SK-N-SH (cell line): ENCODE measurements at regions not wholly inside any gene's neighbourhood (a gene's known extent, or its start where the extent isn't known, plus 50 kb on each side); places are given as distances from the start of the nearest gene placed in this dataset.
A peak's percentile ranks its signal among the peaks of the same experiment; 100 is the strongest.

Experiments used
- CTCF ChIA-PET: fragments of 300-600, 350-600 bp; formaldehyde crosslinking; extraction: SDS; loops from one replicate; lab custom pipeline; 2021; lab: Yijun Ruan, JAX
- POLR2A ChIA-PET: fragments of 350-600 bp; sonication (Branson Sonifier 250); formaldehyde crosslinking; extraction: SDS; loops from one replicate; lab custom pipeline; 2020; ENCODE audit warnings: antibody characterized with exemption, inconsistent platforms; lab: Yijun Ruan, JAX
- DNase-seq: peaks from one replicate; pipeline ENCODE4 v3.0.0; 2012
- H2AFZ ChIP-seq: fragments of 200-600 bp; sonication (generic); 2 replicates; pipeline ENCODE4 v1.8.1; 2016; ENCODE audit warnings: antibody characterized with exemption, mild to moderate bottlenecking, low read depth
- H3F3A ChIP-seq: fragments of 200-600 bp; sonication (generic); replicated peaks from 2 replicates; pipeline ENCODE3; 2016; ENCODE audit warnings: antibody characterized with exemption, mild to moderate bottlenecking; ENCODE audit not compliant: insufficient read depth
- H3K27ac ChIP-seq, 2 experiments: fragments of 200-500 bp in 1 of 2; fragments of 200-600 bp in 1 of 2; sonication (Bioruptor generic) in 1 of 2; sonication (generic), shearing (Covaris generic) in 1 of 2; 2 replicates each; pipeline versions ENCODE4 v1.5.1 to v1.6.1; 2014 to 2016; ENCODE audit warnings: low read depth in 2 of 2, inconsistent platforms in 1 of 2, low read length in 1 of 2, mild to moderate bottlenecking in 1 of 2, mixed read lengths in 1 of 2
- H3K27me3 ChIP-seq: fragments of 200-600 bp; sonication (generic), shearing (Covaris generic); 2 replicates; pipeline ENCODE4 v1.6.1; 2016; ENCODE audit warnings: mixed run types; ENCODE audit not compliant: insufficient read depth
- H3K36me3 ChIP-seq, 2 experiments: fragments of 200-500 bp in 1 of 2; fragments of 200-600 bp in 1 of 2; sonication (Bioruptor generic) in 1 of 2; sonication (generic) in 1 of 2; replicated peaks in 1 of 2; 2 replicates each; pipeline versions ENCODE3 to v1.5.1; 2014 to 2016; ENCODE audit warnings: low read length in 1 of 2, mild to moderate bottlenecking in 1 of 2; ENCODE audit not compliant: insufficient read depth in 2 of 2, control insufficient read depth in 1 of 2
- H3K4me1 ChIP-seq, 2 experiments: fragments of 200-500 bp in 1 of 2; fragments of 200-600 bp in 1 of 2; sonication (Bioruptor generic) in 1 of 2; sonication (generic), shearing (Covaris generic) in 1 of 2; 2 replicates each; pipeline versions ENCODE4 v1.5.1 to v1.6.1; 2014 to 2016; ENCODE audit warnings: low read depth in 1 of 2, low read length in 1 of 2, mixed run types in 1 of 2; ENCODE audit not compliant: insufficient read depth in 2 of 2, control insufficient read depth in 1 of 2
- H3K4me2 ChIP-seq: fragments of 200-600 bp; sonication (generic), shearing (Covaris generic); 2 replicates; pipeline ENCODE4 v1.6.1; 2017; ENCODE audit warnings: mixed run types
- H3K4me3 ChIP-seq, 2 experiments: fragments of 200-500 bp in 1 of 2; fragments of 200-600 bp in 1 of 2; sonication (Bioruptor generic) in 1 of 2; sonication (generic), shearing (Covaris generic) in 1 of 2; 2 replicates each; pipeline versions ENCODE4 v1.5.1 to v1.8.1; 2014 to 2016; ENCODE audit warnings: low read depth in 2 of 2, inconsistent platforms in 1 of 2, low read length in 1 of 2, mild to moderate bottlenecking in 1 of 2, mixed read lengths in 1 of 2, moderate library complexity in 1 of 2
- H3K79me2 ChIP-seq: fragments of 200-600 bp; sonication (generic); 2 replicates; pipeline ENCODE4 v1.8.1; 2017; ENCODE audit warnings: mild to moderate bottlenecking; ENCODE audit not compliant: insufficient read depth
- H3K9ac ChIP-seq: fragments of 200-600 bp; sonication (generic); 2 replicates; pipeline ENCODE4 v1.6.1; 2017; ENCODE audit warnings: mixed run types
- H3K9me2 ChIP-seq: fragments of 200-600 bp; sonication (generic); 2 replicates; pipeline ENCODE4 v1.6.1; 2017; ENCODE audit warnings: mixed run types
- H3K9me3 ChIP-seq: fragments of 200-600 bp; sonication (generic); 2 replicates; pipeline ENCODE4 v1.6.1; 2017; ENCODE audit warnings: mixed run types, mild to moderate bottlenecking, moderate library complexity
- H4K20me1 ChIP-seq: fragments of 200-600 bp; sonication (generic); 2 replicates; pipeline ENCODE4 v1.6.1; 2017; ENCODE audit warnings: mild to moderate bottlenecking, mixed run types; ENCODE audit not compliant: insufficient read depth
- CHD2 ChIP-seq: fragments of 150-350 bp; IDR thresholded peaks from 2 replicates; pipeline ENCODE4 v1.6.1; 2018; ENCODE audit warnings: low read length; ENCODE audit not compliant: partially characterized antibody
- CTCF ChIP-seq: fragments of 200-600 bp; sonication (generic); IDR thresholded peaks from 2 replicates; pipeline ENCODE4 v1.6.1; 2017; ENCODE audit warnings: antibody characterized with exemption, mild to moderate bottlenecking, moderate library complexity
- FOSL2 ChIP-seq: IDR thresholded peaks from 2 replicates; pipeline ENCODE4 v1.4.0; 2012; ENCODE audit warnings: low read depth, mild to moderate bottlenecking, moderate library complexity, borderline replicate concordance
- GABPA ChIP-seq: IDR thresholded peaks from 2 replicates; pipeline ENCODE4 v1.4.0; 2012; ENCODE audit warnings: low read depth, mild to moderate bottlenecking
- IRF3 ChIP-seq: fragments of 150-350 bp; IDR thresholded peaks from 2 replicates; pipeline ENCODE4 v1.6.1; 2016; ENCODE audit warnings: mild to moderate bottlenecking, low read depth, low read length
- JUND ChIP-seq: IDR thresholded peaks from 2 replicates; pipeline ENCODE4 v1.4.0; 2012
- MAX ChIP-seq: IDR thresholded peaks from 2 replicates; pipeline ENCODE4 v1.4.0; 2012; ENCODE audit warnings: low read depth
- NFIC ChIP-seq: IDR thresholded peaks from 2 replicates; pipeline ENCODE4 v1.4.0; 2012; ENCODE audit warnings: borderline replicate concordance
- RAD21 ChIP-seq: IDR thresholded peaks from 2 replicates; pipeline ENCODE4 v1.6.1; 2012; ENCODE audit warnings: mild to moderate bottlenecking, low read length
- RFX5 ChIP-seq: IDR thresholded peaks from 2 replicates; pipeline ENCODE4 v1.6.1; 2012; ENCODE audit warnings: mild to moderate bottlenecking, improper control_type of control experiment, low read length
- TCF12 ChIP-seq: IDR thresholded peaks from 2 replicates; pipeline ENCODE4 v1.4.0; 2012
- USF2 ChIP-seq: fragments of 150-350 bp; IDR thresholded peaks from 2 replicates; pipeline ENCODE4 v1.6.1; 2017; ENCODE audit warnings: antibody characterized with exemption, low read length, low read depth, borderline replicate concordance
- WGBS: methylation state at CpG from one replicate; pipeline ENCODE4 v1.1.6; 2017; ENCODE audit warnings: low lambda C conversion rate; 5-methylcytosine and 5-hydroxymethylcytosine counted together

GRCh38 chr3:30352410-30353318, 253.7 kb upstream of the TGFBR2 start:
- 100% methylated on average over 1 of the region's 1 CpG for WGBS
- ChIA-PET POLR2A (no interaction called here), CTCF (interaction anchor here (1.1 to 1.3 kb wide), 2 partner anchors 12 to 33 kb away, joined by 4 read pairs; no protein-coding TSS in a partner anchor)
- no peaks in the 10 kb centered on the region for H4K20me1 ChIP-seq
- H3K9me2 ChIP-seq: no peaks in the 10 kb centered on the region
- H3F3A ChIP-seq: peaks cover 46% of the 10 kb centered on the region
- no peak overlapping the region for H3K4me2 ChIP-seq
- H3K27ac ChIP-seq: peak overlapping the region in 1 of 2 experiments; percentile 35; a peak in 2 of 4 replicates
- H3K4me1 ChIP-seq: peaks cover 6 to 73% of the 10 kb centered on the region in 2 experiments
- no peaks in the 10 kb centered on the region for H3K79me2 ChIP-seq
- DNase-seq: no peak
- H3K4me3 ChIP-seq: no peak overlapping the region
- H2AFZ ChIP-seq: peak overlapping the region; percentile 69
- no peaks in the 10 kb centered on the region for H3K9me3 ChIP-seq
- H3K9ac ChIP-seq: peak overlapping the region; percentile 3; the same call in 1 of the 2 replicates
- no peaks in the 10 kb centered on the region for H3K36me3 ChIP-seq
- H3K27me3 ChIP-seq: no peaks in the 10 kb centered on the region
- TF ChIP-seq CHD2 (no peak), RFX5 (no peak), TCF12 (no peak; the same call in 1 of the 2 replicates)

GRCh38 chr3:30353711-30354467, 252.5 kb upstream of the TGFBR2 start:
- Histone ChIP-seq H2AFZ (no peak overlapping the region), H3K9me2 (no peaks in the 10 kb centered on the region), H3K9ac (no peak overlapping the region), H3K36me3 (no peaks in the 10 kb centered on the region), H3K4me3 (no peak overlapping the region), H3K4me1 (peaks cover 6 to 68% of the 10 kb centered on the region in 2 experiments; a peak in 3 of 4 replicates), H3K27me3 (no peaks in the 10 kb centered on the region), H3K27ac (no peak overlapping the region), H3K4me2 (no peak overlapping the region), H3F3A (peaks cover 45% of the 10 kb centered on the region), H4K20me1 (no peaks in the 10 kb centered on the region), H3K79me2 (no peaks in the 10 kb centered on the region), H3K9me3 (no peaks in the 10 kb centered on the region)
- DNase-seq: no peak
- ChIA-PET CTCF (no interaction called here), POLR2A (no interaction called here)
- WGBS: 100% methylated on average over 1 of the region's 1 CpG
- TF ChIP-seq USF2 (no peak), CTCF (no peak), FOSL2 (no peak), JUND (no peak), RAD21 (no peak), GABPA (no peak), IRF3 (no peak), MAX (no peak), RFX5 (no peak), NFIC (no peak)
